H9 (cell line): ENCODE measurements at regions not wholly inside any gene's neighbourhood (a gene's known extent, or its start where the extent isn't known, plus 50 kb on each side); places are given as distances from the start of the nearest gene placed in this dataset.

Experiments
- DNase-seq: peaks from one replicate; pipeline ENCODE4 v3.0.0-alpha.2; 2017
- H2AFZ ChIP-seq: one replicate; pipeline ENCODE4 v1.6.1; 2013; ENCODE audit warnings: mild to moderate bottlenecking, low read length, control low read depth, moderate library complexity
- H2AK5ac ChIP-seq: 2 replicates; pipeline ENCODE4 v1.6.1; 2013; ENCODE audit warnings: low read length, control low read depth, mixed read lengths; ENCODE audit not compliant: insufficient read length
- H2BK120ac ChIP-seq: one replicate; pipeline ENCODE4 v1.6.1; 2013; ENCODE audit warnings: low read depth, mild to moderate bottlenecking, low read length, control low read depth, inconsistent platforms; ENCODE audit not compliant: poor library complexity, severe bottlenecking
- H2BK12ac ChIP-seq: 2 replicates; pipeline ENCODE4 v1.6.1; 2013; ENCODE audit warnings: low read length, control low read depth, mixed read lengths, low read depth; ENCODE audit not compliant: insufficient read length
- H2BK15ac ChIP-seq: 2 replicates; pipeline ENCODE4 v1.6.1; 2013; ENCODE audit warnings: low read depth, low read length, control low read depth
- H2BK20ac ChIP-seq: one replicate; pipeline ENCODE4 v1.6.1; 2013; ENCODE audit warnings: low read depth, mild to moderate bottlenecking, low read length, control low read depth, inconsistent platforms; ENCODE audit not compliant: poor library complexity, severe bottlenecking
- H2BK5ac ChIP-seq: 2 replicates; pipeline ENCODE4 v1.6.1; 2013; ENCODE audit warnings: low read length, control low read depth, mixed read lengths; ENCODE audit not compliant: insufficient read length
- H3K14ac ChIP-seq: 2 replicates; pipeline ENCODE4 v1.6.1; 2013; ENCODE audit warnings: low read length, control low read depth; ENCODE audit not compliant: insufficient read depth
- H3K18ac ChIP-seq: 2 replicates; pipeline ENCODE4 v1.6.1; 2013; ENCODE audit warnings: low read depth, mild to moderate bottlenecking, mixed read lengths, low read length, control low read depth; ENCODE audit not compliant: insufficient read length
- H3K23ac ChIP-seq: 2 replicates; pipeline ENCODE4 v1.6.1; 2013; ENCODE audit warnings: low read length, control low read depth, mixed read lengths, low read depth; ENCODE audit not compliant: insufficient read length
- H3K23me2 ChIP-seq: 2 replicates; pipeline ENCODE4 v1.6.1; 2013; ENCODE audit warnings: low read depth, mild to moderate bottlenecking, mixed read lengths, low read length, control low read depth; ENCODE audit not compliant: insufficient read length, poor library complexity, severe bottlenecking
- H3K27ac ChIP-seq: 2 replicates; pipeline ENCODE4 v1.5.1; 2013; ENCODE audit warnings: low read length, control low read depth, mixed read lengths, low read depth; ENCODE audit not compliant: insufficient read length
- H3K27me3 ChIP-seq: 2 replicates; pipeline ENCODE4 v1.6.1; 2013; ENCODE audit warnings: low read length, control low read depth, inconsistent platforms; ENCODE audit not compliant: insufficient read depth
- H3K4ac ChIP-seq: 2 replicates; pipeline ENCODE4 v1.6.1; 2013; ENCODE audit warnings: low read depth, mild to moderate bottlenecking, control low read depth, inconsistent platforms, low read length, moderate library complexity
- H3K4me1 ChIP-seq: 2 replicates; pipeline ENCODE4 v1.6.1; 2013; ENCODE audit warnings: low read length, control low read depth, inconsistent platforms; ENCODE audit not compliant: insufficient read depth
- H3K4me2 ChIP-seq: 2 replicates; pipeline ENCODE4 v1.6.1; 2013; ENCODE audit warnings: low read length, control low read depth, mixed read lengths; ENCODE audit not compliant: insufficient read length, insufficient read depth
- H3K56ac ChIP-seq: 2 replicates; pipeline ENCODE4 v1.6.1; 2013; ENCODE audit warnings: low read depth, mild to moderate bottlenecking, mixed read lengths, low read length, control low read depth; ENCODE audit not compliant: insufficient read length
- H3K79me1 ChIP-seq: 2 replicates; pipeline ENCODE4 v1.6.1; 2013; ENCODE audit warnings: low read depth, mild to moderate bottlenecking, moderate library complexity, low read length, control low read depth, inconsistent platforms; ENCODE audit not compliant: insufficient read depth, poor library complexity, severe bottlenecking
- H3K79me2 ChIP-seq: 2 replicates; pipeline ENCODE4 v1.6.1; 2013; ENCODE audit warnings: low read length, control low read depth, inconsistent platforms; ENCODE audit not compliant: insufficient read depth
- H3K9ac ChIP-seq: 2 replicates; pipeline ENCODE4 v1.6.1; 2013; ENCODE audit warnings: low read length, control low read depth, mixed read lengths; ENCODE audit not compliant: insufficient read length; ENCODE audit errors: extremely low read depth
- H3K9me3 ChIP-seq: one replicate; pipeline ENCODE4 v1.6.1; 2013; ENCODE audit warnings: low read depth, low read length, inconsistent platforms; ENCODE audit not compliant: control insufficient read depth
- H3T11ph ChIP-seq: one replicate; pipeline ENCODE4 v1.6.1; 2013; ENCODE audit warnings: mild to moderate bottlenecking, low read length, control low read depth, inconsistent platforms
- H4K20me1 ChIP-seq: one replicate; pipeline ENCODE4 v1.6.1; 2013; ENCODE audit not compliant: control insufficient read depth, insufficient read length, insufficient read depth
- H4K5ac ChIP-seq: 2 replicates; pipeline ENCODE4 v1.6.1; 2013; ENCODE audit warnings: low read depth, mild to moderate bottlenecking, mixed read lengths, low read length, control low read depth; ENCODE audit not compliant: insufficient read length
- H4K8ac ChIP-seq: replicated peaks from 2 replicates; pipeline ENCODE4 v1.6.1; 2013; ENCODE audit warnings: low read length, control low read depth, mixed read lengths, low read depth; ENCODE audit not compliant: insufficient read length
- H4K91ac ChIP-seq: 2 replicates; pipeline ENCODE4 v1.6.1; 2013; ENCODE audit warnings: low read depth, mild to moderate bottlenecking, moderate library complexity, mixed read lengths, low read length, control low read depth; ENCODE audit not compliant: insufficient read length
- H3K27ac Mint-ChIP-seq, 3 experiments: 2 replicates in 2 of 3; 3 replicates in 1 of 3; pipeline ENCODE4 v1.8.0; 2020 to 2021; ENCODE audit warnings: mixed read lengths in 3 of 3, mild to moderate bottlenecking in 1 of 3, moderate library complexity in 1 of 3
- H3K27me3 Mint-ChIP-seq: 2 replicates; pipeline ENCODE4 v1.8.0; 2021; ENCODE audit warnings: low read depth, mild to moderate bottlenecking, moderate library complexity, mixed read lengths
- H3K36me3 Mint-ChIP-seq, 3 experiments: 2 replicates in 2 of 3; 3 replicates in 1 of 3; pipeline ENCODE4 v1.8.0; 2020 to 2021; ENCODE audit warnings: low read depth in 3 of 3, mixed read lengths in 3 of 3; ENCODE audit not compliant: insufficient read depth in 1 of 3
- H3K4me1 Mint-ChIP-seq, 2 experiments: 2 replicates each; pipeline ENCODE4 v1.8.0; 2020; ENCODE audit warnings: mixed read lengths in 2 of 2
- H3K4me3 Mint-ChIP-seq, 2 experiments: 2 replicates in 1 of 2; 3 replicates in 1 of 2; pipeline ENCODE4 v1.8.0; 2020 to 2021; ENCODE audit warnings: mild to moderate bottlenecking in 2 of 2, mixed read lengths in 2 of 2, moderate library complexity in 1 of 2
- H3K9me3 Mint-ChIP-seq, 2 experiments: 2 replicates in 1 of 2; 3 replicates in 1 of 2; pipeline ENCODE4 v1.8.0; 2020; ENCODE audit warnings: mild to moderate bottlenecking in 2 of 2, mixed read lengths in 2 of 2, moderate library complexity in 1 of 2
- WGBS: extraction: QIAGEN DNeasy Blood & Tissue Kit; methylation state at CpG from one replicate; pipeline ENCODE4 v1.1.7; 2013; ENCODE audit warnings: missing lambda C conversion rate, low lambda C conversion rate, mixed read lengths; ENCODE audit not compliant: insufficient read length; ENCODE audit errors: extremely low coverage; 5-methylcytosine and 5-hydroxymethylcytosine counted together
- TF ChIP-seq, protein P1 (sequence below): fragments of 200-600 bp; sonication (generic); conservative IDR thresholded peaks from 3 replicates; pipeline ENCODE4 v1.8.0; 2021; ENCODE audit warnings: antibody characterized with exemption, mild to moderate bottlenecking

DNA sequence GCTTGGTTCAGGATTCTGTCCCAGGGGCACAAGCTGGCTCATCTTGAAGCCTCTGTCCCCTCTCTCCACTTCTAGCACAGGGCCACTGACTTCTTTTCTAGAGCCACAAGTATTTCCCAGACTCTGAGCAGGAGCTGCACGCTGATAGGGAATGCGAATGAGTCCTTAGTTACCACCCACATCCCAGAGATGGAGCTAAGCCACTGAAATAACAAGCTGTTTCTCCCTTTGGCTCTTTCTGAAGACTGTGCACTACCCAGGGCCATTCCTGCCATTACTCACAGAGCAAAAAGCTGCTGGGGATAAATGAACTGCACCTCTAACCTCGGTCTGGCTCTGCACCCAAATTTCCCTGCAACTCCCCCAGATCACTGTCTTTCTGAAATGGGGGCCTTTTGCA lies 70.6 kb downstream of the TSN start:
- Histone ChIP-seq H3K4ac (no peak overlapping the region), H2AK5ac (no peak overlapping the region), H2BK15ac (no peak overlapping the region), H4K91ac (no peak overlapping the region), H3K79me2 (no peaks in the 10 kb centered on the region), H2BK20ac (no peak overlapping the region), H3K27ac (no peak overlapping the region), H3K18ac (no peak overlapping the region), H4K20me1 (no peaks in the 10 kb centered on the region), H3K56ac (no peak overlapping the region), H3K4me1 (peaks cover 2% of the 10 kb centered on the region; the same call in 1 of the 2 replicates), H2AFZ (no peak overlapping the region), H2BK5ac (no peak overlapping the region), H3K9ac (no peak overlapping the region), H2BK120ac (no peak overlapping the region), H3K23me2 (no peaks in the 10 kb centered on the region), H3K14ac (no peak overlapping the region), H3K4me2 (no peak overlapping the region), H4K5ac (no peak overlapping the region), H3K23ac (no peak overlapping the region), H3K27me3 (no peaks in the 10 kb centered on the region), H2BK12ac (no peak overlapping the region), H3K9me3 (no peaks in the 10 kb centered on the region), H3T11ph (no peak overlapping the region), H4K8ac (no peak overlapping the region), H3K79me1 (no peaks in the 10 kb centered on the region)
- Mint-ChIP-seq H3K4me1 (peaks cover 9 to 14% of the 10 kb centered on the region in 2 experiments), H3K36me3 (peaks cover 2 to 7% (median 5%) of the 10 kb centered on the region in 3 experiments), H3K27ac (no peak overlapping the region), H3K9me3 (peaks cover 6 to 12% of the 10 kb centered on the region in 2 experiments; a peak in 4 of 5 replicates), H3K4me3 (no peak overlapping the region), H3K27me3 (no peaks in the 10 kb centered on the region; the same call in none of the 2 replicates)
- WGBS = no CpG with 5 or more reads among the region's 3 CpGs
- TF ChIP-seq, protein P1, sequence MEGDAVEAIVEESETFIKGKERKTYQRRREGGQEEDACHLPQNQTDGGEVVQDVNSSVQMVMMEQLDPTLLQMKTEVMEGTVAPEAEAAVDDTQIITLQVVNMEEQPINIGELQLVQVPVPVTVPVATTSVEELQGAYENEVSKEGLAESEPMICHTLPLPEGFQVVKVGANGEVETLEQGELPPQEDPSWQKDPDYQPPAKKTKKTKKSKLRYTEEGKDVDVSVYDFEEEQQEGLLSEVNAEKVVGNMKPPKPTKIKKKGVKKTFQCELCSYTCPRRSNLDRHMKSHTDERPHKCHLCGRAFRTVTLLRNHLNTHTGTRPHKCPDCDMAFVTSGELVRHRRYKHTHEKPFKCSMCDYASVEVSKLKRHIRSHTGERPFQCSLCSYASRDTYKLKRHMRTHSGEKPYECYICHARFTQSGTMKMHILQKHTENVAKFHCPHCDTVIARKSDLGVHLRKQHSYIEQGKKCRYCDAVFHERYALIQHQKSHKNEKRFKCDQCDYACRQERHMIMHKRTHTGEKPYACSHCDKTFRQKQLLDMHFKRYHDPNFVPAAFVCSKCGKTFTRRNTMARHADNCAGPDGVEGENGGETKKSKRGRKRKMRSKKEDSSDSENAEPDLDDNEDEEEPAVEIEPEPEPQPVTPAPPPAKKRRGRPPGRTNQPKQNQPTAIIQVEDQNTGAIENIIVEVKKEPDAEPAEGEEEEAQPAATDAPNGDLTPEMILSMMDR = no peak
- no peak for DNase-seq
